ENCODE measurements at regions not wholly inside any gene's neighbourhood (a gene's known extent, or its start where the extent isn't known, plus 50 kb on each side); places are given as distances from the start of the nearest gene placed in this dataset.

- TF ChIP-seq ZSCAN12 (CRISPR knock-in tag; IDR thresholded peaks at IDR 0.05): no peak
- TF ChIP-seq ZNF20 (CRISPR knock-in tag; IDR thresholded peaks at IDR 0.05): no peak
Measured at GRCh38 chr10:64041989-64042490, 520.8 kb downstream of the REEP3 start (continued).

- Histone ChIP-seq H4K20me1 (ENCODE audit: insufficient read depth, low read length) (no peaks in the 10 kb centered on the region), H3K4me1 (ENCODE audit: insufficient read depth, low read length) (peaks cover 34% of the 10 kb centered on the region), H3K27me3 (ENCODE audit: control insufficient read depth in 1 of 2, insufficient read depth in 2 of 2, low read length in 2 of 2) (no peaks in the 10 kb centered on the region), H3K4me3 (replicated peaks in 1 of 3; ENCODE audit: insufficient read depth in 1 of 3, low read depth in 2 of 3, low read length in 3 of 3) (peak overlapping the region in 1 of 3 experiments; percentile 17; a peak in 2 of 6 replicates), H3K9ac (ENCODE audit: insufficient read depth, low read depth, low read length) (no peak overlapping the region; the same call in 1 of the 2 replicates), H2AFZ (ENCODE audit: low read length) (no peak overlapping the region), H3K79me2 (ENCODE audit: insufficient read depth, low read length) (no peaks in the 10 kb centered on the region), H3K36me3 (replicated peaks in 1 of 2; ENCODE audit: control insufficient read depth in 1 of 2, insufficient read depth in 2 of 2, low read length in 2 of 2) (no peaks in the 10 kb centered on the region), H3K27ac (ENCODE audit: extremely low read length, insufficient read depth, low read length) (peak overlapping the region; percentile 87), H3K4me2 (ENCODE audit: low read depth, low read length) (peak overlapping the region; percentile 57), H3K9me3 (ENCODE audit: low read length) (no peaks in the 10 kb centered on the region)
- in situ Hi-C loops (cut with HindIII; ENCODE audit: extremely low pct_ligation_motif_present, low pct_unique_long_range_greater_than_20kb) (no loop called here), intact Hi-C loops (cut with micrococcal nuclease; ENCODE audit: unreplicated experiment) (loop anchor here (1.0 kb wide), 1 partner anchor 31 kb away; no protein-coding TSS in a partner anchor)
- ATAC-seq (peak; percentile 82), FAIRE-seq (peak; percentile 55), DNase-seq (ENCODE audit: low spot score) (peak; percentile 87)
- 3% methylated on average over 2 of the region's 2 CpGs for WGBS (ENCODE audit: low lambda C conversion rate)
- ChIA-PET POLR2A (no interaction called here), CTCF (ENCODE audit: low intra/inter-chr PET ratio, low total read pairs) (no interaction called here)
- no TSS peak for BruUV-seq (replicated peaks)
- TF ChIP-seq ZMYM4 (CRISPR knock-in tag; IDR thresholded peaks at IDR 0.05) (peak; percentile 31; the same call in 1 of the 2 replicates), ZNF317 (CRISPR knock-in tag; IDR thresholded peaks at IDR 0.05) (0 out of 2 replicates have a peak, but pooled peaks have one; percentile 34), ZFP36L1 (CRISPR knock-in tag; IDR thresholded peaks at IDR 0.05) (no peak), ZNF484 (CRISPR knock-in tag; IDR thresholded peaks at IDR 0.05; ENCODE audit: borderline replicate concordance, low read depth) (no peak), TFDP2 (CRISPR knock-in tag; IDR thresholded peaks at IDR 0.05) (no peak), NR1H2 (CRISPR knock-in tag; IDR thresholded peaks at IDR 0.05; ENCODE audit: borderline replicate concordance, low read depth) (no peak), MAFK (conservative IDR thresholded peaks at IDR 0.05 in 1 of 2, IDR thresholded peaks at IDR 0.05 in 1 of 2; ENCODE audit: low read length in 2 of 2) (no peak), NAIF1 (CRISPR knock-in tag; IDR thresholded peaks at IDR 0.05; ENCODE audit: borderline replicate concordance) (peak; percentile 64; the same call in 1 of the 2 replicates), ZNF550 (CRISPR knock-in tag; IDR thresholded peaks at IDR 0.05; ENCODE audit: borderline replicate concordance) (no peak), ZNF7 (CRISPR knock-in tag; IDR thresholded peaks at IDR 0.05) (no peak), ISL2 (CRISPR knock-in tag; IDR thresholded peaks at IDR 0.05) (peak; percentile 96), SAP130 (CRISPR knock-in tag; IDR thresholded peaks at IDR 0.05; ENCODE audit: low read depth) (peak; percentile 42), FOXP1 (IDR thresholded peaks at IDR 0.05) (peak; percentile 75; the same call in 1 of the 2 replicates), FOXP1 (CRISPR knock-in tag; IDR thresholded peaks at IDR 0.05) (peak; percentile 81), ASH2L (IDR thresholded peaks at IDR 0.05; ENCODE audit: insufficient read length, low read depth, low read length) (peak; percentile 67), RXRB (CRISPR knock-in tag; IDR thresholded peaks at IDR 0.05; ENCODE audit: borderline replicate concordance) (peak; percentile 72), JUN (CRISPR knock-in tag; IDR thresholded peaks at IDR 0.05) (0 out of 2 replicates have a peak, but pooled peaks have one; percentile 14), HES4 (CRISPR knock-in tag; IDR thresholded peaks at IDR 0.05; ENCODE audit: borderline replicate concordance) (no peak), ZSCAN20 (CRISPR knock-in tag; IDR thresholded peaks at IDR 0.05; ENCODE audit: borderline replicate concordance) (no peak), ZNF274 (CRISPR knock-in tag; IDR thresholded peaks at IDR 0.05) (no peak), MIER3 (CRISPR knock-in tag; IDR thresholded peaks at IDR 0.05; ENCODE audit: borderline replicate concordance) (peak; percentile 37; the same call in 1 of the 2 replicates), ARNT (IDR thresholded peaks at IDR 0.05) (no peak), CEBPG (CRISPR knock-in tag; IDR thresholded peaks at IDR 0.05) (peak; percentile 95), FOXC1 (CRISPR knock-in tag; IDR thresholded peaks at IDR 0.05; ENCODE audit: borderline replicate concordance) (no peak)
- TF ChIP-seq, protein P1, sequence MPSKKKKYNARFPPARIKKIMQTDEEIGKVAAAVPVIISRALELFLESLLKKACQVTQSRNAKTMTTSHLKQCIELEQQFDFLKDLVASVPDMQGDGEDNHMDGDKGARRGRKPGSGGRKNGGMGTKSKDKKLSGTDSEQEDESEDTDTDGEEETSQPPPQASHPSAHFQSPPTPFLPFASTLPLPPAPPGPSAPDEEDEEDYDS (CRISPR knock-in tag; IDR thresholded peaks at IDR 0.05): no peak
Measured at GRCh38 chr10:64044098-64044497, 522.9 kb downstream of the REEP3 start.

All from HepG2 (cell line).